AG04450 (cell line): ENCODE measurements at regions not wholly inside any gene's neighbourhood (a gene's known extent, or its start where the extent isn't known, plus 50 kb on each side); places are given as distances from the start of the nearest gene placed in this dataset.

ENCODE experiments used
- CTCF ChIA-PET: fragments of 300-600, 350-600 bp; formaldehyde crosslinking; extraction: SDS; loops from one replicate; lab custom pipeline; 2022; ENCODE audit warnings: antibody characterized with exemption, inconsistent platforms; lab: Charles Lee
- POLR2A ChIA-PET: fragments of 350-600 bp; formaldehyde crosslinking; extraction: SDS; loops from one replicate; lab custom pipeline; 2021; ENCODE audit warnings: antibody characterized with exemption, inconsistent platforms; lab: Yijun Ruan, JAX
- DNase-seq: peaks from one replicate; pipeline ENCODE4 v3.0.0-alpha.2; 2011; ENCODE audit warnings: low read depth, low spot score
- H3K27ac ChIP-seq: one replicate; pipeline ENCODE4 v1.5.1; 2012; ENCODE audit warnings: low read depth, low read length, control low read depth
- H3K27me3 ChIP-seq: one replicate; pipeline ENCODE4 v1.6.0; 2012; ENCODE audit warnings: low read length; ENCODE audit not compliant: control insufficient read depth, insufficient read depth
- H3K4me3 ChIP-seq: 2 replicates; pipeline ENCODE4 v1.5.1; 2011; ENCODE audit warnings: mild to moderate bottlenecking, low read depth, low read length, control low read depth
- H3K9me3 ChIP-seq: 2 replicates; pipeline ENCODE4 v1.5.1; 2012; ENCODE audit warnings: low read length; ENCODE audit not compliant: control insufficient read depth, insufficient read depth
- CTCF ChIP-seq: IDR thresholded peaks from 2 replicates; pipeline ENCODE4 v1.5.1; 2011; ENCODE audit warnings: low read depth, low read length, control low read depth, inconsistent platforms

GRCh38 chr1:22275167-22275566, 132.3 kb upstream of the WNT4 start:
- POLR2A ChIA-PET = no interaction called here
- Histone ChIP-seq H3K27ac (no peak overlapping the region), H3K27me3 (peaks cover 51% of the 10 kb centered on the region), H3K9me3 (no peaks in the 10 kb centered on the region), H3K4me3 (no peak overlapping the region)
- no peak for TF ChIP-seq CTCF
- CTCF ChIA-PET = interaction anchor here (0.6 to 3.4 kb wide), 10 partner anchors 11 to 169 kb away, joined by 3 to 20 read pairs (median 3); no protein-coding TSS in a partner anchor
- DNase-seq = no peak

DNA sequence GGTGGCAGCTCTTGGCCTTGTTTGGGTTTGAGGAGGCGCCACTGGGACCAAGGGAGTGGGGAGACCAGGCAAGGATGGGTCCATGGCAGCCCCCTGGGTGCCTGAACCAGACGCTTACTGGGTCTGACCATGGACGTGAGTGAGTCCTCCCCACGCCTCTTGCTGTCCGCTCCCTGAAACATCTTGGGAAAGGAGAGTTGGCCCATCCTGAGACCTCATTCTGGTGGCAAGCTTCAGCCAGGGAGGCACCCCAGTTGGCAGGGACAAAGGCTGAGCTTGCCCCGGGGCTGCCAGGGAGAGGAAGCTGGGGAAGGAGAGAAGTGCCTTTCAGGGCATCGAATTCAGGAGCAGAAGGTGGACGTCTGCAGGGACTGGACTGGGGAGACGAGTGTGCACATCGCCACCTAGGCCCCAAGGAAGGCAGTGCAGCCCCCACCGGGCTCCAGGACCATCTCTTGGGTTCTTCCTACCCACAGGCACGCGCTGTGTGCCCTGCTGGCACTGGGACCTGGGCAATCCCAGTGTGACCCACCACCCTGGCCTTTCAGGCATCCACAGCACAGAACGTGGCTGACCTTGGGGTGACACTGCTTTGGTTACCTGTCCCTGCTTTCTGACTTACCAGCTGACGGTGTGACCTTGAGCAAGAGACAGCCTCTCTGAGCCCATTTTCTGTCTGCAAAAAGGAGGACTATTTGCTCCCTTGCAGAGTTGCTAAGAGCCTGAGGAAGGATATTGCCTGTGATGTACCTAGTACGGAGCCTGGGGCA, 132.9 kb upstream of the WNT4 start:
- CTCF ChIA-PET = interaction anchor here (0.6 to 3.4 kb wide), 10 partner anchors 11 to 170 kb away, joined by 3 to 20 read pairs (median 3); no protein-coding TSS in a partner anchor
- H3K27me3 ChIP-seq = peaks cover 51% of the 10 kb centered on the region
- TF ChIP-seq CTCF = peak; percentile 88
- POLR2A ChIA-PET = no interaction called here
- H3K27ac ChIP-seq = no peak overlapping the region
- DNase-seq = peak; percentile 10
- no peaks in the 10 kb centered on the region for H3K9me3 ChIP-seq
- H3K4me3 ChIP-seq = no peak overlapping the region

DNA sequence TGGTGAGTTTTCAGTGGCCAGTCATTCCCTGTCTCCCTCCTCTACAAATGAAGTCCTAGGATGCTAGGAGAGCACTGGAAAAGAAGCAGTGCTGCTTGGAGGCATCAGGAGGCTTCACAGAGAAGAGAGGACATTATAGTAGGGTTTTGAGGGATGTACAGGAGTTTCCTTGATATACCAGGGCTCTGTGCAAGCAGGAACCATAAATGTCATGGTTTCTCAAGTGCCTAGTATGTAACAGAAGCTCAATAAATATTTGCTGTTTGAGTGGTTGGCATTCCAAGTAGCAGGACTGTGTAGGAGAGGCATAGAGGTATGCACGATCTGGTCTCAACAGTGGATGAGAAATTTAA, 133.5 kb upstream of the WNT4 start:
- ChIA-PET POLR2A (no interaction called here), CTCF (interaction anchor here (1.3 to 3.4 kb wide), 4 partner anchors 13 to 170 kb away, joined by 3 to 20 read pairs (median 6); no protein-coding TSS in a partner anchor)
- Histone ChIP-seq H3K9me3 (no peaks in the 10 kb centered on the region), H3K27me3 (peaks cover 48% of the 10 kb centered on the region), H3K4me3 (no peak overlapping the region), H3K27ac (no peak overlapping the region)
- DNase-seq = no peak
- no peak for TF ChIP-seq CTCF

GRCh38 chr1:22277662-22278061, 134.8 kb upstream of the WNT4 start:
- no peak for DNase-seq
- Histone ChIP-seq H3K9me3 (no peaks in the 10 kb centered on the region), H3K27me3 (peaks cover 45% of the 10 kb centered on the region), H3K27ac (no peak overlapping the region), H3K4me3 (no peak overlapping the region)
- ChIA-PET POLR2A (no interaction called here), CTCF (interaction anchor here (0.9 kb wide), 1 partner anchor 14 kb away, joined by 3 read pairs; no protein-coding TSS in a partner anchor)
- no peak for TF ChIP-seq CTCF

DNA sequence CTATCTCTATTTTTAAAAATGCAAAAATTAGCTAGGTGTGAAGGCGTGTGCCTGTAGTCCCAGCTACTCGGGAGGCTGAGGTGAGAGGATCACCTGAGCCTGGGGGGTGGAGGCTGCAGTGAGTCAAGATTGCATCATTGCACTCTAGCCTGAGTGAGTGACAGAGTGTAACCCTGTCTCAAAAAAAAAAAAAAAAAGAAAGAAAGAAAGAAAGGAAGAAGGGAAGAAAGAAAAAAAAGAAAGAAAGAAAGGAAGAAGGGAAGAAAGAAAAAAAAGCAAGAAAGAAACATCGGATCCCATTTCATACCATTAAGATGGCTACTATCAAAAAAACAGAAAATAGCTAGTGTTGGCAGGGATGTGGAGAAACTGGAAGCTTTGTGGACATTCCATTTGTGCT, 136.8 kb upstream of the WNT4 start:
- CTCF ChIA-PET = interaction anchor here (0.7 kb wide), 1 partner anchor 136 kb away, joined by 6 read pairs; no protein-coding TSS in a partner anchor
- Histone ChIP-seq H3K27ac (no peak overlapping the region), H3K4me3 (no peak overlapping the region), H3K9me3 (no peaks in the 10 kb centered on the region), H3K27me3 (peaks cover 38% of the 10 kb centered on the region)
- POLR2A ChIA-PET = no interaction called here
- no peak for DNase-seq
- TF ChIP-seq CTCF = no peak
